CD4-positive, alpha-beta T cell (primary cell): ENCODE measurements at regions not wholly inside any gene's neighbourhood (a gene's known extent, or its start where the extent isn't known, plus 50 kb on each side); places are given as distances from the start of the nearest gene placed in this dataset.

Source experiments
- ATAC-seq: fragments of 200-7000 bp; cut with Tn5 transposase; one replicate; pipeline ENCODE4 v1.10.0; 2022; ENCODE audit warnings: mild to moderate bottlenecking; ENCODE audit not compliant: poor library complexity
- CTCF ChIA-PET: fragments of 350-600 bp; sonication (Branson Sonifier 250); formaldehyde crosslinking; loops from one replicate; lab custom pipeline; 2021; ENCODE audit warnings: antibody characterized with exemption, inconsistent platforms; lab: Charles Lee
- POLR2A ChIA-PET: fragments of 350-600 bp; sonication (Branson Sonifier 250); formaldehyde crosslinking; loops from one replicate; lab custom pipeline; 2021; ENCODE audit warnings: antibody characterized with exemption, inconsistent platforms; lab: Charles Lee
- DNase-seq, 14 experiments: peaks; one replicate each; pipeline ENCODE4 v3.0.0-alpha.2; 2013 to 2020; ENCODE audit warnings: mixed read lengths in 2 of 14
- H3K27ac ChIP-seq, 2 donors: one replicate each; pipeline versions ENCODE4 v1.5.1 to v1.7.0; 2013; ENCODE audit warnings: low read length in 2 of 2, low read depth in 1 of 2, mild to moderate bottlenecking in 1 of 2
- H3K27me3 ChIP-seq, 2 experiments: 1 replicate in 1 of 2; 2 replicates in 1 of 2; pipeline versions ENCODE4 v1.6.1 to v1.7.0; 2013; ENCODE audit warnings: low read length in 2 of 2, control low read depth in 1 of 2, mild to moderate bottlenecking in 1 of 2, moderate library complexity in 1 of 2; ENCODE audit not compliant: insufficient read depth in 2 of 2, control insufficient read depth in 1 of 2
- H3K36me3 ChIP-seq: one replicate; pipeline ENCODE4 v1.6.1; 2013; ENCODE audit warnings: low read length, control low read depth; ENCODE audit not compliant: insufficient read depth
- H3K4me1 ChIP-seq: one replicate; pipeline ENCODE4 v1.6.1; 2013; ENCODE audit warnings: low read length, control low read depth; ENCODE audit not compliant: insufficient read depth
- H3K4me3 ChIP-seq: one replicate; pipeline ENCODE4 v1.5.1; 2013; ENCODE audit warnings: mild to moderate bottlenecking, low read length, moderate library complexity
- H3K9me3 ChIP-seq, 2 experiments: 1 replicate in 1 of 2; 2 replicates in 1 of 2; pipeline versions ENCODE4 v1.6.1 to v1.7.0; 2013; ENCODE audit warnings: low read length in 2 of 2, mild to moderate bottlenecking in 2 of 2, control low read depth in 1 of 2, moderate library complexity in 1 of 2; ENCODE audit not compliant: control insufficient read depth in 1 of 2, insufficient read depth in 1 of 2
- H3K27ac Mint-ChIP-seq: one replicate; pipeline ENCODE4 v1.8.0; 2020; ENCODE audit warnings: mixed read lengths
- H3K27me3 Mint-ChIP-seq: one replicate; pipeline ENCODE4 v1.8.0; 2021; ENCODE audit warnings: mixed read lengths
- H3K36me3 Mint-ChIP-seq: one replicate; pipeline ENCODE4 v1.8.0; 2021; ENCODE audit warnings: low read depth, mixed read lengths
- H3K4me1 Mint-ChIP-seq: one replicate; pipeline ENCODE4 v1.8.0; 2021; ENCODE audit warnings: low read depth, mixed read lengths
- H3K4me3 Mint-ChIP-seq: one replicate; pipeline ENCODE4 v1.8.0; 2020; ENCODE audit warnings: mild to moderate bottlenecking, mixed read lengths
- H3K9me3 Mint-ChIP-seq: one replicate; pipeline ENCODE4 v1.8.0; 2020; ENCODE audit warnings: mixed read lengths
- CTCF ChIP-seq: fragments of 200-600 bp; IDR thresholded peaks from one replicate; pipeline ENCODE4 v1.8.0; 2022; ENCODE audit warnings: antibody characterized with exemption, mild to moderate bottlenecking
- intact Hi-C, 2 experiments: fragments of 100-400 bp; cut with DNase I in 1 of 2; cut with micrococcal nuclease in 1 of 2; formaldehyde crosslinking; loops; one replicate each; pipeline versions ENCODE4 v1.15.1 to v1.9.0; 2023 to 2025; cut with DNase I, micrococcal nuclease

GRCh38 chr4:24404281-24404680 is 180.1 kb downstream of the DHX15 start:
- no peak for TF ChIP-seq CTCF
- no peaks in the 10 kb centered on the region for H3K4me1 ChIP-seq
- H3K36me3 ChIP-seq: no peaks in the 10 kb centered on the region
- POLR2A ChIA-PET: no interaction called here
- intact Hi-C loops: no loop called here
- H3K9me3 ChIP-seq: no peaks in the 10 kb centered on the region
- Mint-ChIP-seq H3K4me1 (no peaks in the 10 kb centered on the region), H3K9me3 (no peaks in the 10 kb centered on the region), H3K4me3 (no peak overlapping the region), H3K27me3 (peaks cover 17% of the 10 kb centered on the region), H3K27ac (no peak overlapping the region), H3K36me3 (no peaks in the 10 kb centered on the region)
- no peak for ATAC-seq
- CTCF ChIA-PET: no interaction called here
- no peak for DNase-seq
- no peak overlapping the region for H3K27ac ChIP-seq
- H3K27me3 ChIP-seq: peaks cover 0 to 4% of the 10 kb centered on the region in 2 experiments
- no peak overlapping the region for H3K4me3 ChIP-seq

GRCh38 chr4:24403265-24403664 is 181.1 kb downstream of the DHX15 start:
- ChIA-PET CTCF (no interaction called here), POLR2A (no interaction called here)
- no peak overlapping the region for H3K27ac Mint-ChIP-seq
- H3K36me3 ChIP-seq: no peaks in the 10 kb centered on the region
- H3K9me3 ChIP-seq: no peaks in the 10 kb centered on the region
- H3K4me3 ChIP-seq: no peak overlapping the region
- no peak overlapping the region for H3K27ac ChIP-seq
- no peaks in the 10 kb centered on the region for H3K4me1 ChIP-seq
- intact Hi-C loops: no loop called here
- H3K36me3 Mint-ChIP-seq: no peaks in the 10 kb centered on the region
- no peaks in the 10 kb centered on the region for H3K9me3 Mint-ChIP-seq
- peaks cover 0 to 4% of the 10 kb centered on the region in 2 experiments for H3K27me3 ChIP-seq
- no peak for DNase-seq
- no peak for ATAC-seq
- TF ChIP-seq CTCF: no peak
- no peak overlapping the region for H3K4me3 Mint-ChIP-seq
- H3K27me3 Mint-ChIP-seq: peaks cover 17% of the 10 kb centered on the region
- no peaks in the 10 kb centered on the region for H3K4me1 Mint-ChIP-seq

- Mint-ChIP-seq H3K4me3 (no peak overlapping the region), H3K36me3 (no peaks in the 10 kb centered on the region), H3K27me3 (peaks cover 8% of the 10 kb centered on the region), H3K27ac (no peak overlapping the region), H3K9me3 (no peaks in the 10 kb centered on the region), H3K4me1 (no peaks in the 10 kb centered on the region)
- intact Hi-C loops: no loop called here
- ChIA-PET CTCF (no interaction called here), POLR2A (no interaction called here)
- no peak for DNase-seq
- H3K4me1 ChIP-seq: no peaks in the 10 kb centered on the region
- no peaks in the 10 kb centered on the region for H3K9me3 ChIP-seq
- no peaks in the 10 kb centered on the region for H3K27me3 ChIP-seq
- no peak overlapping the region for H3K27ac ChIP-seq
- H3K4me3 ChIP-seq: no peak overlapping the region
- no peaks in the 10 kb centered on the region for H3K36me3 ChIP-seq
- TF ChIP-seq CTCF: no peak
- ATAC-seq: no peak
Observed at GRCh38 chr4:24400537-24400936, 183.8 kb downstream of the DHX15 start.
